ENCODE measurements at regions not wholly inside any gene's neighbourhood (a gene's known extent, or its start where the extent isn't known, plus 50 kb on each side); places are given as distances from the start of the nearest gene placed in this dataset.
"Not testable (repeated sequence)": the region's sequence is repeated elsewhere in the genome, so short reads cannot be mapped to it uniquely, and the experiment has no call there.

GRCh38 chr14:43410631-43411030 is 1096.5 kb downstream of the FSCB start:
- ChIA-PET CTCF (no interaction called here), POLR2A (no interaction called here)
- Mint-ChIP-seq H3K36me3 (no peaks in the 10 kb centered on the region), H3K27ac (no peak overlapping the region), H3K4me3 (no peak overlapping the region), H3K27me3 (no peaks in the 10 kb centered on the region), H3K9me3 (peaks cover 3% of the 10 kb centered on the region), H3K4me1 (ENCODE audit: low read depth) (no peaks in the 10 kb centered on the region)
- intact Hi-C loops (cut with micrococcal nuclease) = no loop called here
- no peak for DNase-seq

- no peak for DNase-seq
- H3K4me3 Mint-ChIP-seq = no peak overlapping the region
- peaks cover 16% of the 10 kb centered on the region for H3K9me3 Mint-ChIP-seq
- H3K27me3 Mint-ChIP-seq = no peaks in the 10 kb centered on the region
- intact Hi-C loops (cut with micrococcal nuclease) = no loop called here
- no peaks in the 10 kb centered on the region for H3K36me3 Mint-ChIP-seq
- POLR2A ChIA-PET = no interaction called here
- H3K4me1 Mint-ChIP-seq (ENCODE audit: low read depth) = no peaks in the 10 kb centered on the region
- CTCF ChIA-PET = no interaction called here
- H3K27ac Mint-ChIP-seq = no peak overlapping the region
Observed at GRCh38 chr14:43408472-43408871, 1098.6 kb downstream of the FSCB start.

GRCh38 chr14:43407706-43408105 is 1099.4 kb downstream of the FSCB start:
- H3K27ac Mint-ChIP-seq = no peak overlapping the region
- no peaks in the 10 kb centered on the region for H3K4me1 Mint-ChIP-seq (ENCODE audit: low read depth)
- intact Hi-C loops (cut with micrococcal nuclease) = no loop called here
- H3K4me3 Mint-ChIP-seq = no peak overlapping the region
- peaks cover 16% of the 10 kb centered on the region for H3K9me3 Mint-ChIP-seq
- H3K27me3 Mint-ChIP-seq = no peaks in the 10 kb centered on the region
- POLR2A ChIA-PET = no interaction called here
- DNase-seq = no peak
- no peaks in the 10 kb centered on the region for H3K36me3 Mint-ChIP-seq
- CTCF ChIA-PET = no interaction called here

- intact Hi-C loops (cut with micrococcal nuclease) = no loop called here
- H3K27ac Mint-ChIP-seq = no peak overlapping the region
Observed at GRCh38 chr14:43406931-43407330, 1100.2 kb downstream of the FSCB start.

GRCh38 chr14:43399289-43399688 is 1107.8 kb downstream of the FSCB start:
- Mint-ChIP-seq H3K36me3 (no peaks in the 10 kb centered on the region), H3K4me1 (ENCODE audit: low read depth) (no peaks in the 10 kb centered on the region), H3K27ac (no peak overlapping the region), H3K4me3 (no peak overlapping the region), H3K9me3 (peaks cover 9% of the 10 kb centered on the region), H3K27me3 (no peaks in the 10 kb centered on the region)
- no peak for DNase-seq
- intact Hi-C loops (cut with micrococcal nuclease) = no loop called here
- POLR2A ChIA-PET = no interaction called here
- CTCF ChIA-PET = no interaction called here

More at GRCh38 chr14:43406931-43407330, 1100.2 kb downstream of the FSCB start:
- Mint-ChIP-seq H3K4me3 (no peak overlapping the region), H3K36me3 (no peaks in the 10 kb centered on the region), H3K4me1 (ENCODE audit: low read depth) (no peaks in the 10 kb centered on the region), H3K9me3 (peaks cover 16% of the 10 kb centered on the region), H3K27me3 (no peaks in the 10 kb centered on the region)
- POLR2A ChIA-PET = no interaction called here
- CTCF ChIA-PET = no interaction called here
- no peak for DNase-seq

- CTCF ChIA-PET; H3K27me3 Mint-ChIP-seq; H3K4me3 Mint-ChIP-seq; H3K27ac Mint-ChIP-seq; H3K4me1 Mint-ChIP-seq (ENCODE audit: low read depth); DNase-seq; POLR2A ChIA-PET; H3K36me3 Mint-ChIP-seq; intact Hi-C loops (cut with micrococcal nuclease): not testable (repeated sequence)
- peaks cover 12% of the 10 kb centered on the region for H3K9me3 Mint-ChIP-seq
Observed at GRCh38 chr14:43370565-43370896, 1136.6 kb downstream of the FSCB start.

- H3K27ac Mint-ChIP-seq = no peak overlapping the region
- H3K27me3 Mint-ChIP-seq = no peaks in the 10 kb centered on the region
- intact Hi-C loops (cut with micrococcal nuclease) = no loop called here
- peaks cover 12% of the 10 kb centered on the region for H3K9me3 Mint-ChIP-seq
- no peak overlapping the region for H3K4me3 Mint-ChIP-seq
- H3K4me1 Mint-ChIP-seq (ENCODE audit: low read depth) = no peaks in the 10 kb centered on the region
- CTCF ChIA-PET = no interaction called here
- H3K36me3 Mint-ChIP-seq = no peaks in the 10 kb centered on the region
- POLR2A ChIA-PET = no interaction called here
- DNase-seq = no peak
Observed at GRCh38 chr14:43369710-43370564, 1137.1 kb downstream of the FSCB start.

- H3K4me3 Mint-ChIP-seq = no peak overlapping the region
- H3K36me3 Mint-ChIP-seq = no peaks in the 10 kb centered on the region
- H3K27ac Mint-ChIP-seq = no peak overlapping the region
- no peaks in the 10 kb centered on the region for H3K27me3 Mint-ChIP-seq
- H3K4me1 Mint-ChIP-seq (ENCODE audit: low read depth) = no peaks in the 10 kb centered on the region
- intact Hi-C loops (cut with micrococcal nuclease) = no loop called here
- H3K9me3 Mint-ChIP-seq = peaks cover 5% of the 10 kb centered on the region
- ChIA-PET POLR2A (no interaction called here), CTCF (no interaction called here)
- no peak for DNase-seq
Observed at GRCh38 chr14:43362586-43362985, 1144.5 kb downstream of the FSCB start.

GRCh38 chr14:43361751-43362150 is 1145.3 kb downstream of the FSCB start:
- Mint-ChIP-seq H3K9me3 (no peaks in the 10 kb centered on the region), H3K4me3 (no peak overlapping the region), H3K4me1 (ENCODE audit: low read depth) (no peaks in the 10 kb centered on the region)

GRCh38 chr14:43360239-43360638 is 1146.8 kb downstream of the FSCB start:
- intact Hi-C loops (cut with micrococcal nuclease) = no loop called here
- ChIA-PET POLR2A (no interaction called here), CTCF (no interaction called here)
- Mint-ChIP-seq H3K36me3 (no peaks in the 10 kb centered on the region), H3K4me1 (ENCODE audit: low read depth) (no peaks in the 10 kb centered on the region), H3K4me3 (no peak overlapping the region), H3K9me3 (no peaks in the 10 kb centered on the region), H3K27ac (no peak overlapping the region), H3K27me3 (no peaks in the 10 kb centered on the region)
- no peak for DNase-seq

More at GRCh38 chr14:43361751-43362150, 1145.3 kb downstream of the FSCB start:
- DNase-seq = no peak
- intact Hi-C loops (cut with micrococcal nuclease) = no loop called here
- ChIA-PET POLR2A (no interaction called here), CTCF (no interaction called here)
- no peak overlapping the region for H3K27ac Mint-ChIP-seq
- H3K27me3 Mint-ChIP-seq = no peaks in the 10 kb centered on the region
- H3K36me3 Mint-ChIP-seq = no peaks in the 10 kb centered on the region

- ChIA-PET POLR2A (no interaction called here), CTCF (no interaction called here)
- no peak for DNase-seq
- intact Hi-C loops (cut with micrococcal nuclease) = no loop called here
- H3K9me3 Mint-ChIP-seq = no peaks in the 10 kb centered on the region
- no peaks in the 10 kb centered on the region for H3K36me3 Mint-ChIP-seq
- H3K27ac Mint-ChIP-seq = no peak overlapping the region
- no peak overlapping the region for H3K4me3 Mint-ChIP-seq
- no peaks in the 10 kb centered on the region for H3K4me1 Mint-ChIP-seq (ENCODE audit: low read depth)
- H3K27me3 Mint-ChIP-seq = no peaks in the 10 kb centered on the region
Observed at GRCh38 chr14:43359317-43359716, 1147.8 kb downstream of the FSCB start.

GRCh38 chr14:43356979-43357545 is 1150.0 kb downstream of the FSCB start:
- no peak for DNase-seq
- no peaks in the 10 kb centered on the region for H3K36me3 Mint-ChIP-seq
- no peaks in the 10 kb centered on the region for H3K4me1 Mint-ChIP-seq (ENCODE audit: low read depth)
- CTCF ChIA-PET = no interaction called here
- no peak overlapping the region for H3K27ac Mint-ChIP-seq
- POLR2A ChIA-PET = no interaction called here
- no peaks in the 10 kb centered on the region for H3K9me3 Mint-ChIP-seq
- intact Hi-C loops (cut with micrococcal nuclease) = no loop called here
- H3K4me3 Mint-ChIP-seq = no peak overlapping the region
- no peaks in the 10 kb centered on the region for H3K27me3 Mint-ChIP-seq

GRCh38 chr14:43356382-43356781 is 1150.7 kb downstream of the FSCB start:
- no peak overlapping the region for H3K27ac Mint-ChIP-seq
- ChIA-PET POLR2A (no interaction called here), CTCF (no interaction called here)
- no peaks in the 10 kb centered on the region for H3K27me3 Mint-ChIP-seq
- no peak for DNase-seq
- no peaks in the 10 kb centered on the region for H3K4me1 Mint-ChIP-seq (ENCODE audit: low read depth)
- H3K4me3 Mint-ChIP-seq = no peak overlapping the region
- intact Hi-C loops (cut with micrococcal nuclease) = no loop called here
- no peaks in the 10 kb centered on the region for H3K9me3 Mint-ChIP-seq
- H3K36me3 Mint-ChIP-seq = no peaks in the 10 kb centered on the region

All from activated CD4-positive, alpha-beta memory T cell treated with anti-CD3 and anti-CD28 coated beads for 36 hours (primary cell).